GM18507 (cell line): ENCODE measurements at regions not wholly inside any gene's neighbourhood (a gene's known extent, or its start where the extent isn't known, plus 50 kb on each side); places are given as distances from the start of the nearest gene placed in this dataset.

Experiments used
- DNase-seq: peaks from one replicate; pipeline ENCODE4 v3.0.0; 2011; ENCODE audit warnings: low read depth; ENCODE audit not compliant: insufficient read length; ENCODE audit errors: extremely low spot score
- FAIRE-seq: peaks from 2 replicates; lab custom pipeline; 2011; peaks lifted over from hg19 to GRCh38; lab: Jason Lieb, UNC

- FAIRE-seq (no peak), DNase-seq (no peak)
These were observed 73.9 kb downstream of the SLC25A47 start for GRCh38 chr14:100397005-100397404.

GRCh38 chr14:100398044-100398443 lies 74.9 kb downstream of the SLC25A47 start:
- FAIRE-seq (no peak), DNase-seq (no peak)

DNA sequence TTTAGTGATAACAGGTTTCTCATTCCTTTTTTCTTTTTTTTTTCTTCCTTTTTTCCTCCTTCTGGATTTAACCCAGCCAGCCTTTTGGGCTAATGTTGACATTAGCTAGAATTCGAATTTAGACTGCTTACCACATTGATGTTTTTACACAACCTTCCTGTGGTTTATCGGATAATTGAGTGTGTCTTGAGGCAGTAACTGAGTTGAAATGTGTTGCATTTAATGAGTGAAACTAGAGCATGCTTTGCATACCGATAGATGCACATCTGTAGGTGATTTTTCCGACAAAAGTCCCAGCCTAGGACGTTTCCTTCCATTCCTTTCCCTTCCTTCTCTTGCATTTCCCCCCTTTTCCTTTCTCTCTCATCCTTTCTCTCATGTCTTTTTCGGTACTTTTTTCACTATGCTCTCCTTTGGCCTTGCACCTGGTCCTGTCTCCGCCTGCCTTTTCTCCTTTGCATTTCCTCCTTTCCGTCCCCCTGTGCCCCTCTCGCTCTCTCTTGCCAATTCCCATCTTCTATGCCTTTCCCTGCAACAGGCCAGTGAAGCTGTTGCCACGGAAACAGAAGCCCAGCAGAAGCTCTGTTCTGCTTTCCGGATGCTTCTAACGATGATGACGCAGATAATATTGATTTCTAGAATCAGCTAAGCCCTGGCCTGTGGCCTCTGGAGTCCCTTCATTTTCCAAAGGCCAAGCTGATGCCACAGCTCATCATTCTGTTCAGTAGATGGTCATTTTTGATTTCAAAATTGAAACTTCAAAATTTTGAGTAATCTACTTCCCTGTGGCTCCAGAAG lies 76.1 kb downstream of the SLC25A47 start:
- DNase-seq (no peak), FAIRE-seq (no peak)

DNA sequence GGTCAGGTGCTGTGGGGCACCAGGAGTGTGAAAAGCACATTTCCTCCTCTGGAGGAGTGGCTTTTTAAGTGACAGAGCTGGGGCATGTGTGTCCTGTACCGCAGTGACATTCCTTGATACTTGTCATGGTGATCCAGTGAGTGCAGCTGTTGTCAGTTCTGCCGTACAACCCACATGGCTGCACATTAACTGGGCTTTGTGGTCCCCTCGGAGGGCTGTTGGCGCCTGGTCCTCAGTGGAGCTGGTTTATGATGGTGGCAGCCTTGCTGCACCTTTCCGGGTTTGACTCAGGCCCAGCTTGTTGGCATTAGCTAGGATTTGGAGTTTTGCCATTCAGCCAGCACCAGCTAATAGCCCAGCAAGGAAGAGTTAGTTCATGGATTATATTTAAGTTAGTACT lies 77.0 kb downstream of the SLC25A47 start:
- FAIRE-seq, result no peak
- DNase-seq, result no peak

DNA sequence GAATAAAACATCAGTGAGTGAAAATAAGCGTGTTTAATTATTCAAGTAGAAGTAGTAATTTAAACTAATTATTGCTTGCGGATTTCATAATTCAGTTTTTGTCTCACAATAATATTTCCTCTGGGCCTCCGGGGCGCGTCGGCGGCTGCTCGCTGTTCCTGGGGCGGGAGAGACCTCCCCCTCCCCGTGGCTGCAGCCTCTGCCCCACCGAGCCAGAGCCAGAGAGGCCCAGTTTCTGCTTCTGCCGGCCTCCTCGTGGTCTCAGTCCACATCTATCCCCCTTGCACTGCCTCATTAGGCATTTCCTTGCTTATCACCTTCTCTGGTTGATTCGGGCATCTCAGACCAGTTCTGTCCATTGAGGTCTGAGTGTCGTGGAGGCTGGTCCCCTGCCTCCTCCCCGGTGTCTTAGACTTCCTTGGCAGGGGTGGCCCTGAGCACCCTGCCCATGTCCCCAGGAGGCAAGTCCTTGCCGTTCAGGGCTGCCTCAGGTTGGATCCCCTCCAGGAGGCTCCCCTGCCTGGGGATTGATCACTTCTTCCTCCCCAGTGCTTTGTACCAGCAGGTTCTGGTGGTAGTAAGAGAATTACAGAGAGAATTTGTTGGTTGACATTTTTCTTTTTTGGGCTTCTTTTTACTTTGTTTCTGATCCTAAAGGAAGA lies 78.0 kb downstream of the SLC25A47 start:
- DNase-seq (no peak), FAIRE-seq (no peak)

DNA sequence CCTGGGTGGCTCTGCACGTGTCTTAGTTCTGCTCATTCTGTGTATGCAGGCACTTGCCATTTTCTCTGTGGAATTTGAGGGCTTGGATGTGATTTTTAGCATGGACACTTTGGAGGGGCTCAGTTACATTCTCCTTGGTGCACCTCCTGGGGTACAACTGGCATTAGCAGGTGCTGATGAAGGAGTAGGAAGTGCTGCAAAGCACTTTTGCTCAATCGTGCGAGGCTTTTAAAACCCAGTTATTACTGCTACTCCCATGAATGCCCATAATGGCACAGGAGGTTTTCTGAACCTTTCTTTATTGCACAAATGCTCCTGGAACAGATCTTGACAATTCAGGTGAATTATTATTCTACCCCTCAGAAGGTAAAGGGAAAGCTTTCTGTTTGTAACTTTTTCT lies 78.7 kb downstream of the SLC25A47 start:
- no peak for FAIRE-seq
- DNase-seq, result no peak

- DNase-seq (no peak), FAIRE-seq (no peak)
These were observed 79.5 kb downstream of the SLC25A47 start for GRCh38 chr14:100402631-100403030.

GRCh38 chr14:100403105-100403504 lies 80.0 kb downstream of the SLC25A47 start:
- no peak for FAIRE-seq
- no peak for DNase-seq

- no peak for FAIRE-seq
- DNase-seq, result no peak
These were observed 80.7 kb downstream of the SLC25A47 start for GRCh38 chr14:100403802-100404365.

GRCh38 chr14:100404419-100404818 lies 81.3 kb downstream of the SLC25A47 start:
- DNase-seq (no peak), FAIRE-seq (no peak)

DNA sequence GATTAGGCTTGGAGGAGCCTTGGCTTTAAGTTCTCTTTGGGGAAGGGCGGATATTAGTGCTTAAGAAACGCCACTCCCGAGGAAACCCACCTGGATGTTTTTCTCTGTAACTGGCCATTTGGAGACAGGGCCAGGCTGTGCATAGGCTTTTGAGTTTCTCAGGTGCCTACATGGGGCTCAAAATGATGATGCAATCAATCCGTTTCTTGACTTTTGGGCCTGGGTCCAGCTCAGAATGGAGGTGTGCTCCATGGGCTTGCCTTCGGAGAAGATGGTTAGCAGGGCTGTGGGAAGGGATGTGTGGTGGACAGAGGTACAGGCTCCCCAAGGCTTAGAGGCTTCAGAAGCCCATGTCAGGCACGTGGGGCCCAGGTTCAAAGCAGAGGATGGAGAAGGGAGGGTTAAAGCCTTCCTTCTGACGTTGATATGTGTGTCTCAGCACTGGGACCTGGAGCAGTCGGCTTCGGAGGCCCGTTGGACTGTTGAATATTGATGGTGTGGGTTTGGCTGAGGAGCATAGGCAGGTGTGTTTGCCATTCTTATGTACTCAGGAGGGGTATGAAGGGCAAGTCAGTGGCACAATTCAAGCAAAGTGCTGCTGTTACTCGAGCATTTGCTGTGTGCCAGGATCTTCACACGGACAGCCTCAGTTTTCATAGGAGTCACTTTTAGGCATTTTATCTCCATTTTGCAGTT lies 82.8 kb downstream of the SLC25A47 start:
- DNase-seq, result no peak
- no peak for FAIRE-seq

DNA sequence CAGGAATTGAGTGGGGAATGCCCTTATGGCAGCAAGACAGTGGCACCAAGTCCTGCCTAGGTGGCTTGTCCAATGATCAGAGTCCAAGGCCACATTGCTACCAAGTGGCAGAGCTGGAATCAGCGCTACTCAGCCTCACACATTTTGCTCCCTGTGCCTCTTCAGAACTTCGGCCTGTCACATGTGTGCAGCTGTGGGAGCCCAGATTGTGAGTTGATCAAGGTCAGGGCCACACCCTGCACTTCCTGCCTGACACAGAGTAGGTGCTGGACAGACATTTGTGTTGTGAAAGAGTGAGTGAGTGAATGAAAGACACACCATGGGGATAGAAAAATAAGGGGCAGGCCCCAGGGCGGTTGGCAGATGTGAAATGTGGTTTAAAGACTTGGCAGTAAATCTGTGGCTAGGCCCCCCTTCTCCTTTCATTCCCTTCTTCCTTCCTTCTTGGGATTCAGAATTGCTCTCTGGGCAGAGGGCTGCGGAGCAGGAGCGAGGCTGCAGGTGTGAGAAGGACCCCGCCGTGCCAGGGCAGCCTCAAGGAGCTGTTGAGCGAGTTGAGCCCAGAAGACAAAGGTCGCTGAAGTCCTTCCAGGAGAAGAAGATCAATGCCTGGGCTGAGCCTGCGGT lies 83.5 kb downstream of the SLC25A47 start:
- FAIRE-seq (no peak), DNase-seq (no peak)

- FAIRE-seq, result no peak
- no peak for DNase-seq
These were observed 84.4 kb downstream of the SLC25A47 start for GRCh38 chr14:100407376-100408102.

GRCh38 chr14:100408350-100409002 lies 85.3 kb downstream of the SLC25A47 start:
- FAIRE-seq (no peak), DNase-seq (no peak)

DNA sequence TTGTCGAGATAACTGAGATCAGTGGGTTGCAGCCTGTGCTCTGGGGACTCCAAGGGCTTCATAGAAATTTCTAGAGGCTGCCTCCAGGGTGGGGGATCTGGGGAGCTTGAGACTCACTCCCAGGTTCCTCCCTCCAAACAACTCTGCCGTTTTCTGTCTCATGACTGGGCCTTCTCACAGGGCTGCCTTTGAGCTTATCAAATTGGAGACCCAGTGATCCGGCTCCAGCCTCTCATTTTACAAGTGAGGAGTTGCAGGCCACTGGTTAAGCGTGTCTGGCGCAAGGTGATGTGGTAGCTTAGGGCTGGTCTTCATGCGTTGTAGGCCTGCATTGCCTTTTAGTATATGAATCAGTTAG lies 85.8 kb downstream of the SLC25A47 start:
- FAIRE-seq (no peak), DNase-seq (no peak)

- DNase-seq (no peak), FAIRE-seq (no peak)
These were observed 86.5 kb downstream of the SLC25A47 start for GRCh38 chr14:100409651-100410050.

DNA sequence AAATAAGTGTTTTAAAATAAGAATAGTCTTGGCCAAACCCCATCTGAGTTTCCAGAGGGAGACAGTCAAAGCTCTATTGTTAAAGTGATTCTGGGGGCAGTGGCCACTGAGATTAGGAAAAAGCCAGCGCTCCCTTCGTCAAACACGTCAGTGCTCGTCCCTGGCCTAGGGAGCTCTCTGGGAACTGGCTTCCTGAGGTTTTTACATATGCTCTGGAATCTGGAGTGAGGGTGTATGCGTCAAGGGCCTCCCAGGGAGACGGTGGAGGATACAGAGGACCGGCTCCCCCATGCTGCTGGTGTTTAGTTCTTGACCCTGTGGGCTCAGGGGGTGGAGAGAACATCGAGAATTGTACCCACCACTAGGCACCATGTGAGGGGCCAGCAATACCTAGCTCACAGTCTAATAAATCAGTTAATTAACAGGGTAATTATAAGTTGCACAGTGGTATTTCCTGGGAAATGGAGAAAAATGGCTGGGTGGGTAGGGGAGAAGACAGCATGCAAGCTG lies 87.0 kb downstream of the SLC25A47 start:
- FAIRE-seq, result no peak

GRCh38 chr14:100413699-100414098 lies 90.6 kb downstream of the SLC25A47 start:
- DNase-seq (no peak), FAIRE-seq (no peak)

More for the DNA sequence above, 87.0 kb downstream of the SLC25A47 start:
- no peak for DNase-seq

DNA sequence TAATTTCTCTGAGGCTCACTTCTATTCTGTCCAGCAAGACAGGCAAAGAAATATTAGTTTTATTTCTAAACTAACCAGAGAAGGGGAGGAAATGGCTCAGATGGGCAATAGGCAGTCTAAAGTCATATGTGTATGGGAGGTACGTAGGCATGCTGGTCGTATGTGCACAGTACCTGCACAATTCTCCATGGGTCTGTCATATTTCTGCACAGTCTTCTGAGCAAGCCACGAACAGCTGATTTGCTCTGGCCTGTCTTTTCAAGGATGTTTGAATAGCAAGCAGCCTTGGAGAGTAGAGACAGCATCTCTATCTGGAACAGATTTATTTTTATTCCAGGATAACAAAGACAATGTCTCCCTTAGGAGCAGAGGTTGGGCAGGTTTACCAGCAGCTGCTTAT lies 92.1 kb downstream of the SLC25A47 start:
- DNase-seq (no peak), FAIRE-seq (no peak)
